Panc1 (cell line): ENCODE measurements at regions not wholly inside any gene's neighbourhood (a gene's known extent, or its start where the extent isn't known, plus 50 kb on each side); places are given as distances from the start of the nearest gene placed in this dataset.

Experiments used
- POLR2AphosphoS5 ChIP-seq: IDR thresholded peaks from 2 replicates; pipeline ENCODE4 v1.6.1; 2012; ENCODE audit warnings: mild to moderate bottlenecking, low read depth, low read length, moderate library complexity
- SIN3A ChIP-seq: IDR thresholded peaks from 2 replicates; pipeline ENCODE4 v1.6.1; 2012; ENCODE audit warnings: low read depth, mild to moderate bottlenecking, low read length, moderate library complexity, borderline replicate concordance; ENCODE audit not compliant: insufficient read depth
- TCF7L2 ChIP-seq: IDR thresholded peaks from 2 replicates; pipeline ENCODE4 v1.6.1; 2011; ENCODE audit warnings: mild to moderate bottlenecking, low read depth, low read length, inconsistent platforms
- TF ChIP-seq, protein P1 (sequence below): fragments of 450-650 bp; IDR thresholded peaks from 2 replicates; pipeline ENCODE4 v1.5.1; 2017; ENCODE audit warnings: mild to moderate bottlenecking
- TF ChIP-seq, protein P2 (sequence below), 2 experiments: IDR thresholded peaks; 2 replicates each; pipeline ENCODE4 v1.6.1; 2011 to 2012; ENCODE audit warnings: low read depth in 2 of 2, control low read depth in 1 of 2, low read length in 1 of 2, mild to moderate bottlenecking in 1 of 2, moderate library complexity in 1 of 2; ENCODE audit not compliant: insufficient read depth in 1 of 2

DNA sequence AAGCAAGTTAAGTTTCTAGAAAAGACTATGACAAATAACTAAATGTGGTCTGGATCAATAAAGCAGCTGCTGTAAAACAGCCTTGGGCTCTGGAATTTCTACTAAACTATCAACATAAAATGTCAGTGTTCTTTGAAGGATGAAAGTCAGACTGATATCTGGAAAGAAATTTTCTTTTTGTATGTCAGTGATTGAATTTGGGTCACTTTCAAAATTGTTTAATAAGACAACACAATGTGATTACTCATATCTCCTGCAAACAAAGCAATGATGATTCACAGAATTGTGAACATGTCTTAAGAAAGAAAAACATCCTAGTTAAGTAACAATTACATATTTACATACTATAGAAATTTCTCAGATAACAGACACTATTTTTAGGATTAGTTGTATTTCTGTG is 826.4 kb downstream of the PLA2G4A start:
- TF ChIP-seq, protein P1, sequence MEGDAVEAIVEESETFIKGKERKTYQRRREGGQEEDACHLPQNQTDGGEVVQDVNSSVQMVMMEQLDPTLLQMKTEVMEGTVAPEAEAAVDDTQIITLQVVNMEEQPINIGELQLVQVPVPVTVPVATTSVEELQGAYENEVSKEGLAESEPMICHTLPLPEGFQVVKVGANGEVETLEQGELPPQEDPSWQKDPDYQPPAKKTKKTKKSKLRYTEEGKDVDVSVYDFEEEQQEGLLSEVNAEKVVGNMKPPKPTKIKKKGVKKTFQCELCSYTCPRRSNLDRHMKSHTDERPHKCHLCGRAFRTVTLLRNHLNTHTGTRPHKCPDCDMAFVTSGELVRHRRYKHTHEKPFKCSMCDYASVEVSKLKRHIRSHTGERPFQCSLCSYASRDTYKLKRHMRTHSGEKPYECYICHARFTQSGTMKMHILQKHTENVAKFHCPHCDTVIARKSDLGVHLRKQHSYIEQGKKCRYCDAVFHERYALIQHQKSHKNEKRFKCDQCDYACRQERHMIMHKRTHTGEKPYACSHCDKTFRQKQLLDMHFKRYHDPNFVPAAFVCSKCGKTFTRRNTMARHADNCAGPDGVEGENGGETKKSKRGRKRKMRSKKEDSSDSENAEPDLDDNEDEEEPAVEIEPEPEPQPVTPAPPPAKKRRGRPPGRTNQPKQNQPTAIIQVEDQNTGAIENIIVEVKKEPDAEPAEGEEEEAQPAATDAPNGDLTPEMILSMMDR, result no peak
- TF ChIP-seq POLR2AphosphoS5 (no peak), TCF7L2 (no peak), SIN3A (no peak)
- TF ChIP-seq, protein P2, sequence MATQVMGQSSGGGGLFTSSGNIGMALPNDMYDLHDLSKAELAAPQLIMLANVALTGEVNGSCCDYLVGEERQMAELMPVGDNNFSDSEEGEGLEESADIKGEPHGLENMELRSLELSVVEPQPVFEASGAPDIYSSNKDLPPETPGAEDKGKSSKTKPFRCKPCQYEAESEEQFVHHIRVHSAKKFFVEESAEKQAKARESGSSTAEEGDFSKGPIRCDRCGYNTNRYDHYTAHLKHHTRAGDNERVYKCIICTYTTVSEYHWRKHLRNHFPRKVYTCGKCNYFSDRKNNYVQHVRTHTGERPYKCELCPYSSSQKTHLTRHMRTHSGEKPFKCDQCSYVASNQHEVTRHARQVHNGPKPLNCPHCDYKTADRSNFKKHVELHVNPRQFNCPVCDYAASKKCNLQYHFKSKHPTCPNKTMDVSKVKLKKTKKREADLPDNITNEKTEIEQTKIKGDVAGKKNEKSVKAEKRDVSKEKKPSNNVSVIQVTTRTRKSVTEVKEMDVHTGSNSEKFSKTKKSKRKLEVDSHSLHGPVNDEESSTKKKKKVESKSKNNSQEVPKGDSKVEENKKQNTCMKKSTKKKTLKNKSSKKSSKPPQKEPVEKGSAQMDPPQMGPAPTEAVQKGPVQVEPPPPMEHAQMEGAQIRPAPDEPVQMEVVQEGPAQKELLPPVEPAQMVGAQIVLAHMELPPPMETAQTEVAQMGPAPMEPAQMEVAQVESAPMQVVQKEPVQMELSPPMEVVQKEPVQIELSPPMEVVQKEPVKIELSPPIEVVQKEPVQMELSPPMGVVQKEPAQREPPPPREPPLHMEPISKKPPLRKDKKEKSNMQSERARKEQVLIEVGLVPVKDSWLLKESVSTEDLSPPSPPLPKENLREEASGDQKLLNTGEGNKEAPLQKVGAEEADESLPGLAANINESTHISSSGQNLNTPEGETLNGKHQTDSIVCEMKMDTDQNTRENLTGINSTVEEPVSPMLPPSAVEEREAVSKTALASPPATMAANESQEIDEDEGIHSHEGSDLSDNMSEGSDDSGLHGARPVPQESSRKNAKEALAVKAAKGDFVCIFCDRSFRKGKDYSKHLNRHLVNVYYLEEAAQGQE (IDR thresholded peaks at IDR 0.05; ENCODE audit: insufficient read depth in 1 of 2, low read depth in 2 of 2, low read length in 1 of 2), result no peak
